ENCODE measurements at regions not wholly inside any gene's neighbourhood (a gene's known extent, or its start where the extent isn't known, plus 50 kb on each side); places are given as distances from the start of the nearest gene placed in this dataset.

GRCh38 chr1:232481091-232481490 is 148.8 kb downstream of the SIPA1L2 start:
- Histone ChIP-seq H3K4me1 (ENCODE audit: control insufficient read depth in 1 of 2, insufficient read depth in 1 of 2, low read depth in 1 of 2, low read length in 1 of 2) (no peaks in the 10 kb centered on the region), H3K27ac (no peak overlapping the region), H3K4me3 (ENCODE audit: low read depth in 1 of 2, low read length in 1 of 2) (no peak overlapping the region), H3K27me3 (no peaks in the 10 kb centered on the region), H3K36me3 (peaks cover 45% of the 10 kb centered on the region), H3K9me3 (no peaks in the 10 kb centered on the region)
- no peak for TF ChIP-seq CTCF (IDR thresholded peaks at IDR 0.05)

DNA sequence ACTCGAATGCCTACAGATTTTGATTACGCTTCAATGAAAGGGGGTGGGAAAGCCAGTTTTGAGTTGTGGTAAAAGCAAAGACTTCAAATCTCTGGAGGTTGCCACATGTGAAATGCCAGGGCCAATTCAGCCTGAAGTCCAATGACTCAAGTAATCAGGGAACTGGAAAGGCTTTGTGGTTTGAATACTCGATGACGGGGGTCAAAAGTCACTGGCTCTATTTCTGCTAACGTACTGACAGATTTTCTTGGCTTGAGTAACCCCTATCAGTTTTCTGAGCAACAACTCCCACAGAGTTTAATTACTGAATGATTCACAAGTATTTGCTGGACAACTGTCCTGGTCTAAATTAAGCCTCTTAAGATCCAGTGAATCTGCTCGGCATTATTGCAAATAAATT is 152.2 kb downstream of the SIPA1L2 start:
- TF ChIP-seq CTCF (IDR thresholded peaks at IDR 0.05), result no peak
- no peaks in the 10 kb centered on the region for H3K27me3 ChIP-seq
- H3K9me3 ChIP-seq, result no peaks in the 10 kb centered on the region
- H3K36me3 ChIP-seq, result peaks cover 27% of the 10 kb centered on the region
- H3K4me3 ChIP-seq (ENCODE audit: low read depth in 1 of 2, low read length in 1 of 2), result no peak overlapping the region
- no peak overlapping the region for H3K27ac ChIP-seq
- H3K4me1 ChIP-seq (ENCODE audit: control insufficient read depth in 1 of 2, insufficient read depth in 1 of 2, low read depth in 1 of 2, low read length in 1 of 2), result no peaks in the 10 kb centered on the region

- Histone ChIP-seq H3K27me3 (no peaks in the 10 kb centered on the region), H3K4me1 (ENCODE audit: control insufficient read depth in 1 of 2, insufficient read depth in 1 of 2, low read depth in 1 of 2, low read length in 1 of 2) (no peaks in the 10 kb centered on the region), H3K36me3 (peaks cover 15% of the 10 kb centered on the region), H3K4me3 (ENCODE audit: low read depth in 1 of 2, low read length in 1 of 2) (no peak overlapping the region), H3K27ac (no peak overlapping the region), H3K9me3 (no peaks in the 10 kb centered on the region)
- TF ChIP-seq CTCF (IDR thresholded peaks at IDR 0.05), result no peak
These were observed 153.4 kb downstream of the SIPA1L2 start for GRCh38 chr1:232476538-232476950.

- peaks cover 17% of the 10 kb centered on the region for H3K36me3 ChIP-seq
- TF ChIP-seq CTCF (IDR thresholded peaks at IDR 0.05), result no peak
- H3K4me1 ChIP-seq (ENCODE audit: control insufficient read depth in 1 of 2, insufficient read depth in 1 of 2, low read depth in 1 of 2, low read length in 1 of 2), result peaks cover 0 to 5% of the 10 kb centered on the region in 2 experiments
- H3K27ac ChIP-seq, result no peak overlapping the region
- no peaks in the 10 kb centered on the region for H3K9me3 ChIP-seq
- no peak overlapping the region for H3K4me3 ChIP-seq (ENCODE audit: low read depth in 1 of 2, low read length in 1 of 2)
- no peaks in the 10 kb centered on the region for H3K27me3 ChIP-seq
These were observed 155.1 kb downstream of the SIPA1L2 start for GRCh38 chr1:232474826-232475225.

DNA sequence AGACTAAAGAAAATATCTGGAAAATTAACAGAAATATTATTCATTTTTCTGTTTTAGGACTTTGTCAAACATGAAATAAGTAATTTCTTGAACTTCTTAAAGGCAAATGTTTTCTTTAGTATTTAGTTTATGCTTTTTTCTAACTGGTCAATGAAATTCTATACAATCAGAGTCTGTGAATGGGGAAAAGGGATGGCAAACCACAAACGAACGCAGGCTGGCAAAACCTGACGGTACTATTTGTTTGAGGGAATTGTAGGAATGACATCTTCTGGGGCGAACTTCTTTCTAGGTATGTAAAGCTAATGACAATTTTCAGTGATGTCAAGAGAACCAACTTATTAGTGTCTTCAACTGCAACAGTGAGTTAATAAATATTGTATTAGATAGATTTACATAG is 156.0 kb downstream of the SIPA1L2 start:
- H3K27me3 ChIP-seq, result no peaks in the 10 kb centered on the region
- no peak overlapping the region for H3K4me3 ChIP-seq (ENCODE audit: low read depth in 1 of 2, low read length in 1 of 2)
- H3K9me3 ChIP-seq, result no peaks in the 10 kb centered on the region
- no peak for TF ChIP-seq CTCF (IDR thresholded peaks at IDR 0.05)
- peaks cover 0 to 5% of the 10 kb centered on the region in 2 experiments for H3K4me1 ChIP-seq (ENCODE audit: control insufficient read depth in 1 of 2, insufficient read depth in 1 of 2, low read depth in 1 of 2, low read length in 1 of 2)
- H3K36me3 ChIP-seq, result peaks cover 10% of the 10 kb centered on the region
- no peak overlapping the region for H3K27ac ChIP-seq

DNA sequence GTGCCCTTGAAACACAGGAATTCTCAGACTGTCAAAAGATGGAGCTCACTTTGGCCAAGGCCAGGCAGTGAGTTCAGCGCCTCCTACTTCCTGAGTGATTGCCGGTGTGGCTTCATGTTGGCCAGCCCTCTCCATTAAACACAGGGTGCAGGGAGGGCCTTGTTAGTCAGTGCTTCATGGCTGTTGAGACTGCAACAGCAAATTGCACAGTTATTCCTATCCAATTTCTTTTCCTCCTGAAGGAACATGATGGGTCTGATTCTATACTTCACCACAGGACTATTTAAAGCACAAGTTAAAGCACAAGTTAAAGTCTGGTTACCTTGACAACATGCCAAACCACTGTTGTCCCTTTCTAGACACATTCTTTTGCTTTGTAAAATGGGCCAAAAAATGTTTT is 156.6 kb downstream of the SIPA1L2 start:
- Histone ChIP-seq H3K27me3 (no peaks in the 10 kb centered on the region), H3K27ac (no peak overlapping the region)

More for the DNA sequence above, 156.6 kb downstream of the SIPA1L2 start:
- Histone ChIP-seq H3K4me3 (ENCODE audit: low read depth in 1 of 2, low read length in 1 of 2) (no peak overlapping the region), H3K9me3 (no peaks in the 10 kb centered on the region), H3K36me3 (peaks cover 10% of the 10 kb centered on the region), H3K4me1 (ENCODE audit: control insufficient read depth in 1 of 2, insufficient read depth in 1 of 2, low read depth in 1 of 2, low read length in 1 of 2) (peaks cover 0 to 5% of the 10 kb centered on the region in 2 experiments)
- TF ChIP-seq CTCF (IDR thresholded peaks at IDR 0.05), result no peak
